GM19351 (cell line): ENCODE measurements at regions not wholly inside any gene's neighbourhood (a gene's known extent, or its start where the extent isn't known, plus 50 kb on each side); places are given as distances from the start of the nearest gene placed in this dataset.
"Not testable (repeated sequence)": the region's sequence is repeated elsewhere in the genome, so short reads cannot be mapped to it uniquely, and the experiment has no call there.

Source experiments
- ATAC-seq: cut with Tn5 transposase; IDR thresholded peaks from one replicate; pipeline ENCODE4 v1.9.1; 2021; ENCODE audit warnings: mild to moderate bottlenecking, moderate library complexity; ENCODE audit not compliant: unreplicated experiment

GRCh38 chr6:169019111-169019510 is 234.5 kb downstream of the THBS2 start:
- no peak for ATAC-seq

GRCh38 chr6:169016758-169017157 is 236.9 kb downstream of the THBS2 start:
- ATAC-seq, result no peak

- no peak for ATAC-seq
Measured at GRCh38 chr6:169014211-169015197, 239.1 kb downstream of the THBS2 start.

DNA sequence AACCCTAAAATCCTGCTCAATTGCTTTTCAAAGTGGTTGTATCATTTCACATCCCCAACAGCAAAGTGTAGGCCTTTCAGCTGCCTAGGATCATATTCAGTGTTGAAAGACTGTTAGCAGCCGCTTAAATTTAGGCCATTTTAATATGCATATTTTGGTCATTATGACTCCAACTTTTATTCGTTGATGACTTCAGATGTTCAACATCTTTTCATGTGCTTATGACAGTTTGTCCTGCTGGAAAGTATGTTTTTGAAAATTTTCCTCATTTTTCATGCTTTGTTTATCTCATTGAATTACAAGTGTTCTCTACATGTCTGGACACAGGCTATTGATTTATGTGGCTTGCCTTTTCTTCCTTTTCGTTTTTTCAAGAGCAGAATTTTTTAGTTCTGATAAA is 244.0 kb downstream of the THBS2 start:
- no peak for ATAC-seq

- no peak for ATAC-seq
Measured at GRCh38 chr6:169008641-169009257, 244.9 kb downstream of the THBS2 start.

DNA sequence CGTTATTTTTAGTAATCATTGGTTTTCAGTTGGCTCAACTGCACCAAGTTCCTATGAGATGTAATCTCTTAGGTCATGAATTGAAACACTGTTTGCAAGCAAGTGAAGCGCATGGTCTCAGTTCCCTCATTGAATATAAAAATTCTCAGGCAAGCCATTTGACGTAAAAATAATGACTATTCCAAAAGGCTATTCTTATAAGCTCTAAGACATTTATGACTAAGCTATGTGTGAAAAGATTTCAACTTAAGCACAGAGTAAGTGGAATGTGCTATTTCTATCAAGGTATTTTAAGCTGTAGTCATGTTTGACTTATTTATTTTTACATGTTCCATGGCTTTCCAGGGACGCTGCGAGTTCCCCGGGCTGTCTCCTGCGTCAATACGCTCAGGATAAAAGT is 248.5 kb downstream of the THBS2 start:
- no peak for ATAC-seq

GRCh38 chr6:169000022-169000421 is 253.6 kb downstream of the THBS2 start:
- ATAC-seq, result no peak

- no peak for ATAC-seq
Measured at GRCh38 chr6:168999392-168999791, 254.3 kb downstream of the THBS2 start.

DNA sequence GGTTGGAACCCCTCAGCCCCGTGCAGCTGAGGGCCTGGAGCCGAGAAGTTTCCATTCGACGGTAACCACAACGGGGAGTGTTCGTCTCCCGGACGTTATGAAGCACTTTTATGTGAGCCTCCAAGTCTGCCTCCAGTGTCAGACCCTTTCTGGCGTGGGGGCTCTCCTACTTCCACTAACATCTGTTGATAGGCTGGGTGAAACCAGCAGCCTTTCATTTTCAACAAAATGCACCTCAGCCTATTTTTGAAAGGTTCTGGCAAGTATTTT is 257.4 kb downstream of the THBS2 start:
- ATAC-seq, result no peak

DNA sequence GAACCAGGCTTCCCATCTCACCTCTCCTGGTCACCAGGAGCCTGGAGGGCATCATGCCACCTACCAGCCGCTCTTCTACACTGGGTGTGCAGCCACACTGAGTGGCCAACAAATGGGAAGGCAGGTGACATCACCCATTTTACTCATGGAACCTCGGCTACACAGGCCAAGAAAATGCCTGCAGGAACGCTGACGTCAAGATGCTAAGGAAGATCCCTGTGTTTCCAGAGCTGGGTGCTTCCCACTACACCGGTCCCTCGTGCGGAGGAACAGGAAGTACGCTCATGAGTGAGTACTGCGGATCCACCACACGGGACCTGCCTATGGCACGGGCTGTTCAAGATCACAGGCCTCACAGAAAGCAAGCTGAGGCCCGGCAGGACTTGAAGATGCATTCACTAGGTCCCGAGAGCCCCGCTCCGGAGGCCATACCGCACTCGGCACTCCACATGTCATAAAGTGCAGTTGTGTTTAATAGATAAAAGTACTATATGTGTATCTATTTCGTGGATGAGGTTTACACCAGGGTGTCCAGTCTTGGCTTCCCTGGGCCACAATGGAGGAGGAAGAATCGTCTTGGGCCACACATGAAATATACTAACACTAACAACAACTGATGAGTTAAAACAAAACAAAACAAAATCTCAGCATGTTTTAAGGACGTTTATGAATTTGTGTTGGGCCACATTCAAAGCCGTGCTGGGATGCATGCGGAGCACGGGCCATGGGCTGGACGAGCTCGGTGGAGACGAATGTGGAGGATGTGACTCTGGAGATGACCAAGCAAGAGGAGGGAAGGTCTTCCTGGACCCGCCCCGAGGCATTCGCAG is 257.9 kb downstream of the THBS2 start:
- ATAC-seq, result no peak

DNA sequence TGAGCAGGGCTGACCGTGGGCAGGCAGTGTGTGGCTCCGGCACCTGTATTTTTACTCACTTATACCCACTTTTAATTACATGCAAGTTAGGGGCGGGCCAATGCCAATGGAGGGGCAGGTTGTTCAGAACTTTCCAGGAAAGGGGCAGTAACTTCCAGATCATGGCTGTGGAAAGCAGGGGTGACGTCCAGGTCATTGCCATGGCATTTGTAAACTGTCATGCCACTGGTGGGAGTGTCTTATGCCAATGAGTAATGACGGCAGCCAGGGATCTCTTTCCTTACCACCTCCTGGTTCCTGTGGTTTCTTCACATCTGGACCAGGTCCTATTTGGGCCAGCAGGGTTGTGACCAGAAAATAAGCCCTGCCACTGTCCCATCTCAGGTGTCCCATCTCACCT is 258.7 kb downstream of the THBS2 start:
- ATAC-seq, result no peak

DNA sequence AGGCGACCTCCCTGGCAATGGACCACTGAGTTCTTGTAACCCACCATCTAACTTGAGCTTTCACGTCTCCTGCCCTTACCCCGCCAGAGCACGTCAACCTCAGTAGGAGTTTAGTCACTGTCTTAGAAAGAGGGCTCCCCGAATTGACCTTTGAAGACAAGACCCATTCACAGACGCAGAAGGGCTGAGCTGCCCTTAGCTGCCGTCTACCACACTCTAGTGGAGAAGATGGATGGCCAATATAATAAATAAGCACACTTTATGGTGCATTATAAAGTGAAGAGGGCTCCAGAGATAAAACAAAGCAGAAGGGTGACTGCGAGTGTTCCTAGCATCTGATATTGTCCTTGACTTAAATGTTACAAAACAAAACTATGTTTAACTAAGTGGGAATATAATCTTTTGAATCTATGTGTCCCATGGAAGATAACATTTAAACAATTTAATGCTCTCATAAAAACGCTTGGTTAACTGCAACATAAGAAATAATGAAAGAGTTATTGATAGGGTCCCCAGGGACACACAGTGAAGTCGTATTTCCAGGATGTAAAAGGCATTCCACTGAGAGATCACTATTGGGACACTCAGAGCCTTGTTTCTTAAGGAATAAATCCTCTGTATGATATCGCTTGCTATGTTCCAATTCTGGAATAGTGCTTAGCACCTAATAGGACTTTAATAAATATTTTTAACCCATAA is 261.1 kb downstream of the THBS2 start:
- no peak for ATAC-seq

DNA sequence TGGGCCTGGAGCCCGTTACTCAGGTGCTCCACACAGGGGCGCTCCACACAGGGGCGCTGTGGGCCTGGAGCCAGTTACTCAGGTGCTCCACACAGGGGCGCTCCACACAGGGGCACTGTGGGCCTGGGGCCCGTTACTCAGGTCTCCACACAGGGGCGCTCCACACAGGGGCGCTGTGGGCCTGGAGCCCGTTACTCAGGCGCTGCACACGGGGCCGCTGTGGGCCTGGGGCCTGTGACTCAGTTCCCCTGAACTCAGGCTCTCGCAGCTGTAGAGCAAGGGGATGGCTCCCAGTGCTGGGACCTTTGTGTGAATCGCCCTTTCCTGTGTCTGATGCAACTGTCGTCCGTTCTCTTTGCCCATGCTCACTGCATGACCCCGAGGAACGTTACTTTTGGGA is 262.0 kb downstream of the THBS2 start:
- ATAC-seq, result not testable (repeated sequence)

DNA sequence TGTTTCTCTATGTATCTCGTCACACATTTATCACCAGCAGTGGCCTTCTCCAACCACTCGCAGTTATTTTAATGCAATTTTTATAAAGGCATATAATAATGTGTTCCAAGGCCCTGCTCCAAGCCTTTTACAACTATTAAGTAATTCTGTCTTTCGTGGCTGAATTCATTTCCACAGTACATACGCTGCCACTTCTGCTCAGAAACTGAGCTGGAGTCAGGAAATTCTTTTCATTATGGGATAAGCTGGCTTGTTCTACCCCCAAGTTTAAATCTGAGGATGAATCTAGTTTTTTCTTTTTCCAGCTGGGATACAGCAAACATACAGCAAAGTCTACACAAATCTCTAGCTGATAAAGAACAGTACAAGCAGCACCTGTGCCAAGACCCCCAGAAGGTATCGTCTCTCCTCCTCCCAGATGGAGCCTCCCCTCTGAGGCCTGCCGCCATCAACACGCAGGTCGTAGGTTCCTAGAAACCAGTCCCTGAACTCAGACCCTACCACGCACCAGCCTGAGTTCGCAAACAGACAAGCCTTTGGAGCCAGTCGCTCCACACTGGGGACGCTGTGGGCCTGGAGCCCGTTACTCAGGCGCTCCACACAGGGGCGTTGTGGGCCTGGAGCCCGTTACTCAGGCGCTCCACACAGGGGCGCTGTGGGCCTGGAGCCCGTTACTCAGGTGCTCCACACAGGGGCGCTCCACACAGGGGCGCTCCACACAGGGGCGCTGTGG is 263.5 kb downstream of the THBS2 start:
- ATAC-seq, result no peak

- ATAC-seq, result no peak
Measured at GRCh38 chr6:168989421-168989820, 264.2 kb downstream of the THBS2 start.

DNA sequence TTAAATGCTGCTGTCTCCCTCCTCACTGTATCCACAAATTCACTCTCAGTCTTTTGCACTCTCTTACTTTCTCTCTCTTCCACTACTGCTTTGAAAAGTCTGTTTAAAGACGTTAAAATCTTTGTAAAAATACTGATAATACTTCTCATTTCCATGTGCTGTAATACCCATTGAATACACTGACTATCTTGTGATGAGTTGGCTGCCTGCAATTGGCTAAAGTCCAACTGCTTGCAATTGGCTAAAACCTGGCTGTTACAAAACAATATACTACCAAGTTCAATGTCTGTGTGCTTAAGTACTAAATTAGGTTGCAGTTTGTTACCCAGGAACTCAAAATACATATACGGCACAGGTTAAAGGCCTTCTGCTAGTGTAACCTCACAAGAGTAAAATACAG is 264.8 kb downstream of the THBS2 start:
- ATAC-seq, result no peak

DNA sequence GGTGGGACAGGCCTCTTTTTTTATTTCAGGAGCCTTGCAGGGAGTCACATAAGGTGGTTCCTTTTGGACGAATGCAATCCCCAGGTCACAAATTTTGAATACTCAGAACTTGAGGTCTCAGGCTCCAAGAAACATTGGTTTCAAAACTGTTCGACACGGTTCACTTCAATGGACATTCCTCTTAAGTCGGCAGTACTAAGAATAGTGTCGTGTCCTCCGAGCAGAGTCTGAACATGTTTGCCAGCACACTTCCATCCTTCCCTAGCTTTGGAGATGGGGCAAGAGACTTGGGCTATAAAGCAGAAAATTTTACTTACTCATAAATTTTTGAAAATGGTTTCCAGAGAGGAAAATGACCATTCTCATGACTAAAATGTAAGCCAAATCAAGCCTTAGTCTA is 265.4 kb downstream of the THBS2 start:
- ATAC-seq, result no peak

DNA sequence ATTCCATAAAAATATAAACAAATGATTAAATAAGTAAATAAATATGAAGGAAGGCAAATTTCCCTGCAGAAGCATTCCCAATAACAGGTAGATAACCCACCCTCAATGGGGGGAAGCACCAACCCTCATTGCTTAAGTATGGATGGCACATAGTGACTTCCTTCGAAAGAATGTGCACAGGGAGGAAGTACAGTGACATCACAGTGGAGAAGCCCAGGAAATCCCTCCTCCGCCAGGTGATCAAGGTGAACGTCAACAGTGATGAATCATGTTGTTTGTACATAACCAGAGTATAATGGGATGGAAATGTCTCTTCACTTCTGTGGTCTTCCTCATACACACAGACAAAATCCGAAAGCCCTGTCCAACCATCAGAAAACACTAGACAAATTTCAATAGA is 267.9 kb downstream of the THBS2 start:
- no peak for ATAC-seq

GRCh38 chr6:168983925-168984324 is 269.7 kb downstream of the THBS2 start:
- ATAC-seq, result no peak

DNA sequence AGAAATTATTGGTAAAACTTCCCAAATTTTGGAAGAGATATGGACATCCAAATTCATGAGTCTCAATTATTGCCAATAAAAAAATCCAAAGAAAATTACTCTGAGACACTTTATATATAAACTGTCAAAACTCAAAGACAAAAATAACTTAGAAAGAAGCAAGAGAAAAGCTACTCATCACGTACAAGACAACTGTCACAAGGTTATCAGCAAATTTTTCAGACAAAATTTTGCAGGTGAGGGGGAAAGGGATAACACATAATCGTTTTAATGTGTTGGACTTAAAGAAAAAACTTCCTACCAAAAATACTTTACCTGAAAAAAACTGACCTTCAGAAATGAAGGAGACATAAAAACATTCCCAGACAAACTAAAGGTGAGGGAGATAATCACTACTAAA is 272.5 kb downstream of the THBS2 start:
- no peak for ATAC-seq
